RWPE2 (cell line): ENCODE measurements at regions not wholly inside any gene's neighbourhood (a gene's known extent, or its start where the extent isn't known, plus 50 kb on each side); places are given as distances from the start of the nearest gene placed in this dataset.

Experiments
- ATAC-seq: fragments of 200-7000 bp; cut with Tn5 transposase; 3 replicates; pipeline ENCODE4 v1.9.1; 2021; ENCODE audit warnings: low read depth
- DNase-seq: peaks from one replicate; pipeline ENCODE4 v3.0.0-alpha.2; 2020; ENCODE audit warnings: low spot score
- H3K27ac ChIP-seq: fragments of 450-650 bp; 2 replicates; pipeline ENCODE4 v1.5.1; 2017; ENCODE audit warnings: mild to moderate bottlenecking; ENCODE audit not compliant: poor library complexity, severe bottlenecking
- H3K27me3 ChIP-seq: fragments of 250-450 bp; sonication (Bioruptor Pico); 2 replicates; pipeline ENCODE4 v1.5.1; 2021; ENCODE audit warnings: mild to moderate bottlenecking, moderate library complexity; ENCODE audit not compliant: insufficient read depth, poor library complexity, severe bottlenecking
- H3K36me3 ChIP-seq: fragments of 250-450 bp; sonication (Bioruptor Pico); 2 replicates; pipeline ENCODE4 v1.5.1; 2020; ENCODE audit warnings: low read depth, mild to moderate bottlenecking, moderate library complexity
- H3K4me1 ChIP-seq: fragments of 250-450 bp; sonication (Bioruptor Pico); 2 replicates; pipeline ENCODE4 v1.5.1; 2021; ENCODE audit warnings: mild to moderate bottlenecking, moderate library complexity; ENCODE audit not compliant: insufficient read depth, poor library complexity, severe bottlenecking
- H3K4me3 ChIP-seq: fragments of 250-450 bp; sonication (Bioruptor Pico); 2 replicates; pipeline ENCODE4 v1.5.1; 2021; ENCODE audit warnings: mild to moderate bottlenecking, moderate library complexity; ENCODE audit not compliant: severe bottlenecking
- H3K9me3 ChIP-seq: fragments of 250-450 bp; sonication (Bioruptor Pico); 2 replicates; pipeline ENCODE4 v1.5.1; 2021; ENCODE audit warnings: mild to moderate bottlenecking, moderate library complexity; ENCODE audit not compliant: severe bottlenecking
- CTCF ChIP-seq: fragments of 450-650 bp; IDR thresholded peaks from one replicate; pipeline ENCODE4 v1.5.1; 2017; ENCODE audit warnings: mild to moderate bottlenecking, moderate library complexity; ENCODE audit not compliant: poor library complexity, severe bottlenecking

GRCh38 chr4:159655547-159655946 is 552.7 kb downstream of the RAPGEF2 start:
- Histone ChIP-seq H3K27ac (peak overlapping the region; percentile 77), H3K36me3 (no peaks in the 10 kb centered on the region), H3K4me1 (peaks cover 7% of the 10 kb centered on the region), H3K4me3 (no peak overlapping the region), H3K9me3 (no peaks in the 10 kb centered on the region), H3K27me3 (no peaks in the 10 kb centered on the region)
- peak; percentile 96 for ATAC-seq
- no peak for TF ChIP-seq CTCF
- DNase-seq: no peak

- Histone ChIP-seq H3K4me3 (no peak overlapping the region), H3K4me1 (no peaks in the 10 kb centered on the region), H3K9me3 (no peaks in the 10 kb centered on the region), H3K27ac (no peak overlapping the region), H3K36me3 (no peaks in the 10 kb centered on the region), H3K27me3 (no peaks in the 10 kb centered on the region)
- DNase-seq (no peak), ATAC-seq (no peak)
- TF ChIP-seq CTCF: no peak
Measured at GRCh38 chr4:159669094-159669493, 566.2 kb downstream of the RAPGEF2 start.

- no peak for ATAC-seq
- H3K27me3 ChIP-seq: no peaks in the 10 kb centered on the region
- H3K27ac ChIP-seq: no peak overlapping the region
- no peaks in the 10 kb centered on the region for H3K4me1 ChIP-seq
- H3K4me3 ChIP-seq: no peak overlapping the region
- no peak for TF ChIP-seq CTCF
- no peak for DNase-seq
- H3K9me3 ChIP-seq: no peaks in the 10 kb centered on the region
- H3K36me3 ChIP-seq: no peaks in the 10 kb centered on the region
Measured at GRCh38 chr4:159673221-159673620, 570.3 kb downstream of the RAPGEF2 start.

- ATAC-seq: no peak
- H3K36me3 ChIP-seq: no peaks in the 10 kb centered on the region
Measured at GRCh38 chr4:159674241-159674640, 571.4 kb downstream of the RAPGEF2 start.

More at GRCh38 chr4:159674241-159674640, 571.4 kb downstream of the RAPGEF2 start:
- Histone ChIP-seq H3K27ac (no peak overlapping the region), H3K4me1 (no peaks in the 10 kb centered on the region), H3K9me3 (no peaks in the 10 kb centered on the region), H3K27me3 (no peaks in the 10 kb centered on the region), H3K4me3 (no peak overlapping the region)
- DNase-seq: no peak
- TF ChIP-seq CTCF: no peak
